GM23338 (cell line): ENCODE measurements at regions not wholly inside any gene's neighbourhood (a gene's known extent, or its start where the extent isn't known, plus 50 kb on each side); places are given as distances from the start of the nearest gene placed in this dataset.

Experiments used
- CTCF ChIP-seq, 2 experiments: fragments of 200-600 bp in 1 of 2; sonication (generic) in 1 of 2; conservative IDR thresholded peaks; 2 replicates each; pipeline versions ENCODE4 v1.5.1 to v1.6.1; 2016 to 2017; ENCODE audit warnings: antibody characterized with exemption in 2 of 2, low read depth in 2 of 2, mild to moderate bottlenecking in 2 of 2, moderate library complexity in 1 of 2
- NANOG ChIP-seq: IDR thresholded peaks from 2 replicates; pipeline ENCODE4 v1.6.1; 2016; ENCODE audit warnings: antibody characterized with exemption, borderline replicate concordance

- TF ChIP-seq CTCF (conservative IDR thresholded peaks at IDR 0.05; ENCODE audit: low read depth in 2 of 2) (no peak), NANOG (no peak)
Measured at GRCh38 chr4:173821036-173821435, 291.0 kb upstream of the HAND2 start.
